ENCODE measurements at regions not wholly inside any gene's neighbourhood (a gene's known extent, or its start where the extent isn't known, plus 50 kb on each side); places are given as distances from the start of the nearest gene placed in this dataset.

DNA sequence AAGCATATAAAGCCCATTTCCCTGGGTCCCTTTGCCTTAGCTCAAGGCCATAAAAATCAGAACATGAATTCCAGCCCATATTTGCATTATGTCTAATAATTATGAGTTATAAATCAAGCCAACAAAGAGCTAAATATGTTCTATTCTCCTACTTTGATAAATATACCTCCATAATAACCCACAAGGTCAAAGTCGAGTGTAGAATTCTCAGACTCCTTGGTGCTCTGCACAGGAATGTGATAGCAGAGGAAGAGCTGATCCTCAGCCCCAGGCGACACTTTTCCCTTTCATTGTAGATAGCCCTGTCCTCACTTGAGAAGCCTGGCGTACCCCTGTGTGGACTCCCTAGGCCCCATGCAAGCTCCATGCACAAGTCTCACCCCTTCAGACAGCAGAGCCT lies 85.6 kb downstream of the CASP3 start:
- no peaks in the 10 kb centered on the region for H3K79me1 ChIP-seq (ENCODE audit: low read depth, low read length)
- H3K27me3 ChIP-seq (replicated peaks in 1 of 4; ENCODE audit: control insufficient read depth in 3 of 4, extremely low read depth in 1 of 4, insufficient read depth in 3 of 4, low read length in 3 of 4): no peaks in the 10 kb centered on the region
- H3K4me3 ChIP-seq (ENCODE audit: extremely low read depth in 1 of 4, insufficient read depth in 2 of 4, low read depth in 3 of 4, low read length in 4 of 4): no peak overlapping the region
- H2BK12ac ChIP-seq (ENCODE audit: low read depth, low read length): no peak overlapping the region
- FAIRE-seq (no peak), DNase-seq (ENCODE audit: low read depth in 1 of 2, low spot score in 2 of 2) (no peak)
- H3K27ac ChIP-seq (ENCODE audit: low read depth, low read length): no peak overlapping the region
- no peak overlapping the region for H4K8ac ChIP-seq (ENCODE audit: extremely low read depth, insufficient read depth, low read length)
- H3K23me2 ChIP-seq (ENCODE audit: low read depth, low read length): no peaks in the 10 kb centered on the region
- H3K4me2 ChIP-seq (ENCODE audit: insufficient read depth in 1 of 2, low read depth in 2 of 2, low read length in 2 of 2): no peak overlapping the region
- no peak overlapping the region for H3K18ac ChIP-seq (ENCODE audit: extremely low read depth, low read length)
- H2AFZ ChIP-seq (ENCODE audit: low read length): no peak overlapping the region
- no peaks in the 10 kb centered on the region for H3K79me2 ChIP-seq (ENCODE audit: control insufficient read depth in 1 of 2, insufficient read depth in 2 of 2, low read length in 2 of 2)
- H2BK120ac ChIP-seq (replicated peaks; ENCODE audit: low read depth, low read length): no peak overlapping the region
- H3K9me3 ChIP-seq (ENCODE audit: insufficient read depth in 2 of 2, low read depth in 1 of 2, low read length in 1 of 2): 0 out of 4 replicates have a peak, but pooled peaks cover 0 to 3% of the 10 kb centered on the region in 2 experiments
- WGBS, 2 experiments (ENCODE audit: extremely low coverage in 1 of 2, insufficient coverage in 1 of 2, insufficient read length in 1 of 2, insufficient replicate concordance in 2 of 2, low coverage in 1 of 2, low lambda C conversion rate in 2 of 2, missing lambda C conversion rate in 1 of 2): 92% methylated on average over 2 of the region's 3 CpGs; no CpG with 5 or more reads in 1 of the 2 experiments
- H2BK5ac ChIP-seq (ENCODE audit: low read depth, low read length): no peak overlapping the region
- no peak overlapping the region for H4K5ac ChIP-seq (ENCODE audit: insufficient read length, low read depth, low read length)
- H3K9ac ChIP-seq (replicated peaks in 1 of 4; ENCODE audit: extremely low read depth in 1 of 4, low read depth in 3 of 4, low read length in 3 of 4): no peak overlapping the region
- no peak overlapping the region for H3K56ac ChIP-seq (replicated peaks; ENCODE audit: insufficient read length, low read depth, low read length)
- no peaks in the 10 kb centered on the region for H3K4me1 ChIP-seq (replicated peaks in 1 of 4; ENCODE audit: control insufficient read depth in 3 of 4, insufficient read depth in 4 of 4, low read length in 3 of 4)
- H4K91ac ChIP-seq (replicated peaks; ENCODE audit: insufficient read length, low read length): no peak overlapping the region
- no peak overlapping the region for H3K14ac ChIP-seq (ENCODE audit: insufficient read length)
- no peak overlapping the region for H3K23ac ChIP-seq (ENCODE audit: insufficient read length)
- ChIA-PET CTCF (ENCODE audit: partially characterized antibody) (interaction anchor here (0.9 kb wide), 1 partner anchor 18 kb away, joined by 3 read pairs; no protein-coding TSS in a partner anchor), POLR2A (ENCODE audit: partially characterized antibody) (interaction anchor here (0.6 kb wide), 1 partner anchor 14 kb away, joined by 3 read pairs; no protein-coding TSS in a partner anchor)
- no peak overlapping the region for H3K4ac ChIP-seq (replicated peaks; ENCODE audit: insufficient read length, low read depth, low read length)
- no peaks in the 10 kb centered on the region for H4K20me1 ChIP-seq (replicated peaks in 1 of 2; ENCODE audit: control insufficient read depth in 1 of 2, insufficient read depth in 2 of 2, low read length in 2 of 2)
- no peak overlapping the region for H2BK20ac ChIP-seq (ENCODE audit: low read length)
- TF ChIP-seq CEBPB (IDR thresholded peaks at IDR 0.05; ENCODE audit: low read depth, low read length) (no peak), EP300 (IDR thresholded peaks at IDR 0.05; ENCODE audit: borderline replicate concordance in 1 of 2, low read depth in 2 of 2, low read length in 2 of 2) (no peak), BACH1 (IDR thresholded peaks at IDR 0.05; ENCODE audit: low read length) (no peak), NRF1 (IDR thresholded peaks at IDR 0.05; ENCODE audit: low read depth, low read length) (no peak), RAD21 (IDR thresholded peaks at IDR 0.05 in 1 of 2, conservative IDR thresholded peaks at IDR 0.05 in 1 of 2; ENCODE audit: low read depth in 2 of 2, low read length in 2 of 2) (no peak), JUN (IDR thresholded peaks at IDR 0.05; ENCODE audit: low read depth, low read length) (no peak), SP1 (IDR thresholded peaks at IDR 0.05; ENCODE audit: low read depth, low read length) (no peak), PHF8 (conservative IDR thresholded peaks at IDR 0.05; ENCODE audit: low read depth, low read length) (no peak), HDAC2 (IDR thresholded peaks at IDR 0.05; ENCODE audit: borderline replicate concordance in 1 of 2, low read depth in 2 of 2, low read length in 2 of 2) (no peak), SP4 (IDR thresholded peaks at IDR 0.05; ENCODE audit: low read length) (no peak), RFX5 (IDR thresholded peaks at IDR 0.05; ENCODE audit: borderline replicate concordance, low read depth, low read length) (no peak), CREB1 (IDR thresholded peaks at IDR 0.05) (no peak), POLR2AphosphoS5 (IDR thresholded peaks at IDR 0.05; ENCODE audit: low read depth, low read length) (no peak), EZH2 (IDR thresholded peaks at IDR 0.05; ENCODE audit: low read depth, low read length, severe bottlenecking) (no peak)
- H2AK5ac ChIP-seq (ENCODE audit: low read depth, low read length): no peak overlapping the region
- no peak overlapping the region for H2BK15ac ChIP-seq (ENCODE audit: low read length)
- H3K36me3 ChIP-seq (ENCODE audit: control insufficient read depth in 2 of 4, insufficient read depth in 4 of 4, low read length in 3 of 4): no peaks in the 10 kb centered on the region
